Skeletal muscle satellite cell (primary cell): ENCODE measurements at regions not wholly inside any gene's neighbourhood (a gene's known extent, or its start where the extent isn't known, plus 50 kb on each side); places are given as distances from the start of the nearest gene placed in this dataset.

Experiments used
- H3K27me3 ChIP-seq: 2 replicates; pipeline ENCODE4 v1.7.0; 2013; ENCODE audit warnings: low read length; ENCODE audit not compliant: control insufficient read depth, insufficient read depth
- H3K36me3 ChIP-seq: 2 replicates; pipeline ENCODE4 v1.7.0; 2013; ENCODE audit warnings: mild to moderate bottlenecking, control low read depth, low read length; ENCODE audit not compliant: insufficient read depth
- H3K4me1 ChIP-seq: 2 replicates; pipeline ENCODE4 v1.7.0; 2013; ENCODE audit warnings: low read length; ENCODE audit not compliant: control insufficient read depth, insufficient read depth
- H3K4me2 ChIP-seq: 2 replicates; pipeline ENCODE4 v1.7.0; 2013; ENCODE audit warnings: mild to moderate bottlenecking, low read length
- H3K4me3 ChIP-seq: 2 replicates; pipeline ENCODE4 v1.7.0; 2013; ENCODE audit warnings: low read length
- H3K9ac ChIP-seq: 2 replicates; pipeline ENCODE4 v1.7.0; 2013; ENCODE audit warnings: mild to moderate bottlenecking, low read depth, low read length, moderate library complexity
- H3K9me3 ChIP-seq: replicated peaks from 2 replicates; pipeline ENCODE4 v1.7.0; 2013; ENCODE audit warnings: mild to moderate bottlenecking, control low read depth, low read length

DNA sequence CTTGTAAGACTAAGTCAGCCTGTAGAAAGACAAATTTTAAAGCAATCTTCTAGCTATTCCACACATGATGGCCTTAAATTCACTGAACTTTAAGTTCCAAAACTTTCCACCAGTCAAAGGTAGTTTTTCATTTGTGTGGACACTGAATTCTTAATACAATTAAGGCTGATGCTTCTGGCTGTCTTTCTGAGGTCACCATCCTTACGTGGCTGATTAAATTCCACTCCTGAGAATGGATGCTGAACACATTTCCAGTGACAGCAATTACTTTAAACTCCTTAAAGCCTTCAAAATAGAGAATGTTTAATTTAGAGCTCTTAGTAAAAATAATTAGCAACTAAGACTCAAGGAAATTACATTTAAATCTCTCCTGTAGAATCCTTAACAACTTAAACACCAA lies 142.6 kb upstream of the COL1A2 start:
- H3K4me1 ChIP-seq: no peaks in the 10 kb centered on the region
- H3K27me3 ChIP-seq: no peaks in the 10 kb centered on the region
- no peak overlapping the region for H3K4me2 ChIP-seq
- no peaks in the 10 kb centered on the region for H3K9me3 ChIP-seq
- no peaks in the 10 kb centered on the region for H3K36me3 ChIP-seq
- no peak overlapping the region for H3K9ac ChIP-seq
- no peak overlapping the region for H3K4me3 ChIP-seq

DNA sequence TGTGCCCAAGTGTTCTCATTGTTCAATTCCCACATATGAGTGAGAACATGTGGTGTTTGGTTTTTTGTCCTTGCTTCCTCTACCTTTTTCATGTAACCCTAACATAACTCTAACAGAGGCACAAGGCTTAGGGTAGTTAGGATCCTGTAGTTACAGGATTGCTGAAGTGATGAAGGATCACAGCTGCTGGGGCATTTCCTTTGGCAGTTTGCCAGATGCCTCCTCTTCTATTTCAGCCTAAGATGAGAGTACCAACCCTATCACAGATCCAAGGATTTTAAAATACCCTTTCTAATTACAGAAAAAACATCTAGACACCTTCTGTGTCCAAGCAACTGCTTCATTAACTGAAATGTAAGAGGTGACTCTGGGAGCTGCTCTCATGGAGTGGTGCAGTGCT lies 141.7 kb upstream of the COL1A2 start:
- no peak overlapping the region for H3K9ac ChIP-seq

GRCh38 chr7:94253686-94254085 lies 141.0 kb upstream of the COL1A2 start:
- Histone ChIP-seq H3K36me3 (no peaks in the 10 kb centered on the region), H3K9ac (no peak overlapping the region), H3K4me2 (no peak overlapping the region), H3K9me3 (no peaks in the 10 kb centered on the region), H3K4me3 (no peak overlapping the region), H3K4me1 (no peaks in the 10 kb centered on the region), H3K27me3 (no peaks in the 10 kb centered on the region)

More for the DNA sequence above, 141.7 kb upstream of the COL1A2 start:
- Histone ChIP-seq H3K27me3 (no peaks in the 10 kb centered on the region), H3K36me3 (no peaks in the 10 kb centered on the region), H3K4me3 (no peak overlapping the region), H3K4me1 (no peaks in the 10 kb centered on the region), H3K9me3 (no peaks in the 10 kb centered on the region), H3K4me2 (no peak overlapping the region)

- H3K4me1 ChIP-seq: no peaks in the 10 kb centered on the region
- no peak overlapping the region for H3K9ac ChIP-seq
These were observed 136.0 kb upstream of the COL1A2 start for GRCh38 chr7:94258418-94259300.

GRCh38 chr7:94261067-94261466 lies 133.6 kb upstream of the COL1A2 start:
- Histone ChIP-seq H3K27me3 (no peaks in the 10 kb centered on the region), H3K4me1 (no peaks in the 10 kb centered on the region), H3K4me2 (no peak overlapping the region), H3K36me3 (no peaks in the 10 kb centered on the region), H3K9ac (no peak overlapping the region), H3K4me3 (no peak overlapping the region), H3K9me3 (no peaks in the 10 kb centered on the region)

More at GRCh38 chr7:94258418-94259300, 136.0 kb upstream of the COL1A2 start:
- Histone ChIP-seq H3K4me3 (no peak overlapping the region), H3K9me3 (no peaks in the 10 kb centered on the region), H3K36me3 (no peaks in the 10 kb centered on the region), H3K27me3 (no peaks in the 10 kb centered on the region), H3K4me2 (no peak overlapping the region)

DNA sequence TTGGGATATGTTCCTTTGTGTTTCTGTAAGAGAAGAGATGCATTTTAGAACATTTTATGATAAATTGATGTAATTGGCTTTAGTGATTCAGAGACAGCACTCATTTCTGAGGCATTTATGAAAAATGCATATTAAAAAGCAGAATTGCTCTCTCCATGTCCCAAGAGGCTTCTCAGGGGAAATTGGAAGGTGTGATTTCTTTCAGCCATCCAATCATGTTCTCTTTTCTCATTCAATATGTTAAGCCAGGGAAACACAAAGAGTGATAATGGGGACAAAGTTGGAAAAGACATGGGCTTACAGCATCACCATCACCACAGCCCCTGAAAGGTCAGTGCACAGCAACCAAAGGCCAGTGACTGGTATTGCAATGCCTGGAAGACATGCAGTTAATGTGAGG lies 129.9 kb upstream of the COL1A2 start:
- Histone ChIP-seq H3K9me3 (no peaks in the 10 kb centered on the region), H3K9ac (no peak overlapping the region)

GRCh38 chr7:94265456-94265855 lies 129.2 kb upstream of the COL1A2 start:
- Histone ChIP-seq H3K4me2 (no peak overlapping the region), H3K4me3 (no peak overlapping the region)

More for the DNA sequence above, 129.9 kb upstream of the COL1A2 start:
- Histone ChIP-seq H3K27me3 (no peaks in the 10 kb centered on the region), H3K4me2 (no peak overlapping the region), H3K4me3 (no peak overlapping the region), H3K36me3 (no peaks in the 10 kb centered on the region), H3K4me1 (no peaks in the 10 kb centered on the region)

DNA sequence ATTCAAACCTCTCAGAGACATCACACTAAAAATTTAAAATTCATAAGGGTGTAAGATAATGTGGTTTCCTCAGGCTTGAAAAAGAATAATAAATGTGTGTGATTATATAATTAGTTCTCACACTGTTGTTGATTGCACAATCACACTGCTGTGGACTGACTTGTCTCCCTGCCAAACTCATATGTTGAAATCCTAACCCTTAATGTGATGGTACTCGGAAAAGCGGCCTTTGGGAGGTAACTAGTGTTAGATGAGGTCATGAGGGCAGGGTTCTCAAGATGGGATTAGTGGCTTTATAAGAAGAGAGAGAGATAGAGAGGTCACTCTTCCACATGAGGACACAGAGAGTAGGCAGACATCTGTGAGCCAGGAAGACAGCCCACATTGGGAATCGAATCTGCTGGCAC lies 128.5 kb upstream of the COL1A2 start:
- no peak overlapping the region for H3K4me3 ChIP-seq
- H3K9me3 ChIP-seq: no peaks in the 10 kb centered on the region
- H3K27me3 ChIP-seq: no peaks in the 10 kb centered on the region
- no peaks in the 10 kb centered on the region for H3K4me1 ChIP-seq
- no peak overlapping the region for H3K9ac ChIP-seq
- no peaks in the 10 kb centered on the region for H3K36me3 ChIP-seq
- no peak overlapping the region for H3K4me2 ChIP-seq

More at GRCh38 chr7:94265456-94265855, 129.2 kb upstream of the COL1A2 start:
- no peak overlapping the region for H3K9ac ChIP-seq
- H3K36me3 ChIP-seq: no peaks in the 10 kb centered on the region
- no peaks in the 10 kb centered on the region for H3K27me3 ChIP-seq
- H3K4me1 ChIP-seq: no peaks in the 10 kb centered on the region
- no peaks in the 10 kb centered on the region for H3K9me3 ChIP-seq

DNA sequence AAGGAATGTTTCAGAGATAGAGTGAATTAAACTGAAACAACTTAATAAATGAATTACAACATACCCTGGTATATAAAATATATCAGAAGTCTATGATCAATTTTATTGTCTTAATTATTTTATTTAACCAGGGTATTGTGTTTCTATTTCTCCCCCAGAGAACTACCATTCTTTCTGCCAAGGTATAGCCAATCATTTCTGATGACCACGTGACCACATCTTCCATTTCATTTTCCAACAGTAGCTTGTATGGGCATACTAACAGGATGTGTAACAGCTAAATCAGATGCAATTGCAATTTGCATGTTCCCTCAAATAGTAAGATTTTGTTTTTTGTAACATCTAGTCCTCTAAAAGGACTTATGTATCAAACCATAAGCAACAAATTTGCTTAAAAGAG lies 123.9 kb upstream of the COL1A2 start:
- H3K4me3 ChIP-seq: no peak overlapping the region
- no peaks in the 10 kb centered on the region for H3K27me3 ChIP-seq
- H3K9me3 ChIP-seq: no peaks in the 10 kb centered on the region
- no peaks in the 10 kb centered on the region for H3K36me3 ChIP-seq
- H3K9ac ChIP-seq: no peak overlapping the region
- H3K4me2 ChIP-seq: no peak overlapping the region
- H3K4me1 ChIP-seq: no peaks in the 10 kb centered on the region

DNA sequence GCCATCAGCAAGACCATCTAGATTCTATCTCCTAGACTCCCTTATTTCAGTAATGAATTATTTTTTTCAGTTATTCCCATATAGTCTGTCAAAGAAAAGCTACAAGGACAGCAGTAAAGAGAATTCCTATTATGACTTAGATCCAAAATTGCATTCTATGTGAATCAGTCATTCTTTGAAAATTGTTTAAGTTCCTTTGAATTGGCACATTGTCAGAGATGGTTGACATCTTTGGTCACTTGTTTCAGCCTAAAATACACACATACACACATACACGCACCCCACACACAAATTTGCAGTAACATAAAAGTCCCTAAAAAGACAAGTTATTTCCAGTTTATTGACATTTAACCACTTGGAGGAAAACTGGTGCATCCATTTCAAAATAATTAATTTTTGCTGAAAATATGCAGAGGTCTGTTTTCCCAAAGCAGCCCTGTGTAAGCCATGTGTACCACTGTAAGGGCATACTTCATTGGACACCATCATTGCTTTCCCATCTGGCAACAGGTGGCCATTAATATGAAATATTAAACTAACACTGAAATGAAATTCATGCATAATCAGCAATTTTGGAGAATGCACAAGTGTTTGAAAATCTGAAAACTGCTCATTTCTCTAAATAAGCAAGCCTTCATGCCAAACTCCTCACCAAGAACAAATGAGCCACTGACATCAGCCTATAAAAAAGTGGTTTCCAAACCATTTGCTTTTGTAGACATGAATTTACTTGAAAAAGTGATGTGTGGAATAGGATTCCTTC lies 121.7 kb upstream of the COL1A2 start:
- Histone ChIP-seq H3K4me1 (no peaks in the 10 kb centered on the region), H3K27me3 (no peaks in the 10 kb centered on the region), H3K9ac (no peak overlapping the region), H3K36me3 (no peaks in the 10 kb centered on the region), H3K4me3 (no peak overlapping the region), H3K9me3 (no peaks in the 10 kb centered on the region), H3K4me2 (no peak overlapping the region)

DNA sequence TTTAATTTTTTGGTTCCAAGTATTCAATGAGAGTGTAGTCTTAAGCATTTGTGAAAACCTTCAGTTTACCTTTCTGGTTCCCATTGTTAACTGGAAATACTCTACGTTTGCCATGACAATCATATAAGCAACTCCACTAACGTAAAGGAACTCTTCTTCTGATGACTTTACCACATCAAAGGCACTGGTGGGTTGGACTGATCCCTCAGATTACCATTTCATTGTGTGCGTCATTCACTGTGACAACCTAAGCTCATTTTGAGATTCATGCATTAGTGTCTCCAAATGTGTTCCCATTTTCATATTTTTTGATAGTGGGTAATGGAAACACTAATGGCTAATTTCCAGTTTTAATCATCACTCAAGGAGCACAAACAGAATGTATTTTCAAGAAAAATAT lies 119.9 kb upstream of the COL1A2 start:
- Histone ChIP-seq H3K27me3 (no peaks in the 10 kb centered on the region), H3K36me3 (no peaks in the 10 kb centered on the region), H3K4me2 (no peak overlapping the region), H3K4me3 (no peak overlapping the region), H3K4me1 (no peaks in the 10 kb centered on the region), H3K9ac (no peak overlapping the region), H3K9me3 (no peaks in the 10 kb centered on the region)
